VCaP (cell line): ENCODE measurements at regions not wholly inside any gene's neighbourhood (a gene's known extent, or its start where the extent isn't known, plus 50 kb on each side); places are given as distances from the start of the nearest gene placed in this dataset.

Experiments used
- H3K27ac ChIP-seq: fragments of 450-650 bp; 2 replicates; pipeline ENCODE4 v1.5.1; 2017
- CTCF ChIP-seq: fragments of 450-650 bp; conservative IDR thresholded peaks from 2 replicates; pipeline ENCODE4 v1.5.1; 2017; ENCODE audit warnings: mild to moderate bottlenecking, moderate library complexity

GRCh38 chr5:116764941-116765340 is 190.3 kb upstream of the SEMA6A start:
- H3K27ac ChIP-seq, result no peak overlapping the region
- no peak for TF ChIP-seq CTCF

- TF ChIP-seq CTCF, result no peak
- H3K27ac ChIP-seq, result no peak overlapping the region
Observed at GRCh38 chr5:116763987-116764866, 189.6 kb upstream of the SEMA6A start.

GRCh38 chr5:116759860-116760640 is 185.4 kb upstream of the SEMA6A start:
- no peak for TF ChIP-seq CTCF
- no peak overlapping the region for H3K27ac ChIP-seq

DNA sequence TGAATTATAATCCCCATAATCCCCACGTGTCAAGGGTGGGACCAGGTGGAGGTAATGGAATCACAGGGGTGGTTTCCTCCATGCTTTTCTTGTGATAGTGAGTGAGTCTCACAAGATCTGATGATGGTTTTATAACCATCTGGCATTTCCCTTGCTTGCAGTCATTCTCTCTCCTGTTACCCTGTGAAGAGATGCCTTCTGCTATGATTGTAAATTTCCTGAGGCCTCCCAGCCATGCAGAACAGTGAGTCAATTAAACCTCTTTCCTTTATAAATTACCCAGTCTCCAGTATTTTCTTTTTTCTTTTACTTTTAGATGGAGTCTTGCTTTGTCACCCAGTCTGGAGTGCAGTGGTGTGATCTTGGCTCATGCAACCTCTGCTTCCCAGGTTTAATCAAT is 182.7 kb upstream of the SEMA6A start:
- no peak overlapping the region for H3K27ac ChIP-seq
- TF ChIP-seq CTCF, result no peak

- TF ChIP-seq CTCF, result no peak
Observed at GRCh38 chr5:116756531-116756930, 181.9 kb upstream of the SEMA6A start.

GRCh38 chr5:116754556-116754955 is 179.9 kb upstream of the SEMA6A start:
- no peak for TF ChIP-seq CTCF
- no peak overlapping the region for H3K27ac ChIP-seq

More at GRCh38 chr5:116756531-116756930, 181.9 kb upstream of the SEMA6A start:
- H3K27ac ChIP-seq, result no peak overlapping the region

DNA sequence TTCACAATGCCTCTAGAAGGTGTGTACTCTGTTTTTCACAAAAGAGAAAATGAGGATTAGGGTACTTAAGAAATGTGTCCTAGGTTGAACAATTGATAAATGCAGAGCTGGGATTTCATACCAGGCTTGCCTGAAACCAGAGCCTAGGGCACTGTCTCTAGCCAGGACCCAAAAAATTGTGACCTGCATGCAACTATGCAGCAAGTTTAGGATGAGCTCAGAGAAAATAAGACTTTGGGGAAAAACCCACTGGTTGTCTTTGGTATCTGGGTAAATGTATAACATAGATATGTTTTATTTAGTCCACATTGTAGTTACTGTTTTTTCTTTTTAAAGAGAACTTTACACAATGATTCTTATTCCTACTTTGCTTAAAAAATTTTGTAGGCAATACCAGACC is 177.1 kb upstream of the SEMA6A start:
- TF ChIP-seq CTCF, result no peak
- H3K27ac ChIP-seq, result no peak overlapping the region
